SU-DHL-6 (cell line): ENCODE measurements at regions not wholly inside any gene's neighbourhood (a gene's known extent, or its start where the extent isn't known, plus 50 kb on each side); places are given as distances from the start of the nearest gene placed in this dataset.

ENCODE experiments used
- EZH2phosphoT487 ChIP-seq: fragments of 200-600 bp; sonication (generic), shearing (Covaris generic); conservative IDR thresholded peaks from 2 replicates; pipeline ENCODE4 v1.6.1; 2018; ENCODE audit warnings: mild to moderate bottlenecking, antibody characterized with exemption, low read length, moderate library complexity, mixed read lengths
- TF ChIP-seq, protein P1 (sequence below): fragments of 200-600 bp; sonication (generic); IDR thresholded peaks from one replicate; pipeline ENCODE4 v1.5.1; 2017; ENCODE audit warnings: antibody characterized with exemption, mild to moderate bottlenecking, low read length, moderate library complexity; ENCODE audit not compliant: insufficient read depth, poor library complexity, severe bottlenecking

DNA sequence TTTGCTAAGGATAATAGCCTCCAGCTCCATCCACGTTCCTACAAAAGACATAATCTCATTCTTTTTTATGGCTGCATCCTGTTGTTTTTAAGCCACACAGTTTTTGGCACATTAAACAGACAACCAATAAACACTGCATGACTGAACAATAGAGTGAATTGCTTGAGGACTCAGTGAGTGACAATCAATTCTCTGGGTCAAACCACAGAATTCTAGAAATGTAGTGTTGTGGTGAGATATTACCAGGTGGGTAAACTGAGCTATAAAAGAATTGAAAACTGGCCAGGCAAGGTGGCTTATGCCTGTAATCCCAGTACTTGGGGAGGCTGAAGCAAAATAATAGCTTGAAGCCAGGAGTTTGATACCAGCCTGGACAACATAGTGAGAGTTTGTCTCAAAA lies 154.7 kb upstream of the CADPS start:
- TF ChIP-seq, protein P1, sequence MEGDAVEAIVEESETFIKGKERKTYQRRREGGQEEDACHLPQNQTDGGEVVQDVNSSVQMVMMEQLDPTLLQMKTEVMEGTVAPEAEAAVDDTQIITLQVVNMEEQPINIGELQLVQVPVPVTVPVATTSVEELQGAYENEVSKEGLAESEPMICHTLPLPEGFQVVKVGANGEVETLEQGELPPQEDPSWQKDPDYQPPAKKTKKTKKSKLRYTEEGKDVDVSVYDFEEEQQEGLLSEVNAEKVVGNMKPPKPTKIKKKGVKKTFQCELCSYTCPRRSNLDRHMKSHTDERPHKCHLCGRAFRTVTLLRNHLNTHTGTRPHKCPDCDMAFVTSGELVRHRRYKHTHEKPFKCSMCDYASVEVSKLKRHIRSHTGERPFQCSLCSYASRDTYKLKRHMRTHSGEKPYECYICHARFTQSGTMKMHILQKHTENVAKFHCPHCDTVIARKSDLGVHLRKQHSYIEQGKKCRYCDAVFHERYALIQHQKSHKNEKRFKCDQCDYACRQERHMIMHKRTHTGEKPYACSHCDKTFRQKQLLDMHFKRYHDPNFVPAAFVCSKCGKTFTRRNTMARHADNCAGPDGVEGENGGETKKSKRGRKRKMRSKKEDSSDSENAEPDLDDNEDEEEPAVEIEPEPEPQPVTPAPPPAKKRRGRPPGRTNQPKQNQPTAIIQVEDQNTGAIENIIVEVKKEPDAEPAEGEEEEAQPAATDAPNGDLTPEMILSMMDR, result no peak
- no peak for TF ChIP-seq EZH2phosphoT487
